VCaP (cell line): ENCODE measurements at regions not wholly inside any gene's neighbourhood (a gene's known extent, or its start where the extent isn't known, plus 50 kb on each side); places are given as distances from the start of the nearest gene placed in this dataset.

Experiments used
- H3K27ac ChIP-seq: fragments of 450-650 bp; 2 replicates; pipeline ENCODE4 v1.5.1; 2017
- TF ChIP-seq, protein P1 (sequence below): fragments of 450-650 bp; conservative IDR thresholded peaks from 2 replicates; pipeline ENCODE4 v1.5.1; 2017; ENCODE audit warnings: mild to moderate bottlenecking, moderate library complexity

DNA sequence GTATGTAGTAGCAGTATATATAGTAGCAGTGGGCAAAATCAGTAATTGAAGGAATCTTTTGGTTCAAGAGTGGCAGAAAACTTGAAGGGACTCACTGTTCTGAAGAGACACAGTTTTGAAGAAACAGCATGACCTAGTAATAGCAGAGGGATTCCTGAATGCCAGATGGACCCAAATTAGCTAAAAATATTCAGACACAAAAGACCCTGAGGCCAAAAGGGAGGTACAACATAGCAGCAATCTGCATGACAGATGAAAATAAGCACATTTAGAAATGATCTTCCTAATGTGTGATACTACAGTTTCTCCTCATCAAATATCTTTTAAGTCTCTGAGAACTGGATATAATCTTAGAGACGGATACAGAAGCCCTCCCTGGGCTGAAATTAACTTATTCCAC is 536.6 kb downstream of the PPARGC1A start:
- H3K27ac ChIP-seq = no peak overlapping the region
- TF ChIP-seq, protein P1, sequence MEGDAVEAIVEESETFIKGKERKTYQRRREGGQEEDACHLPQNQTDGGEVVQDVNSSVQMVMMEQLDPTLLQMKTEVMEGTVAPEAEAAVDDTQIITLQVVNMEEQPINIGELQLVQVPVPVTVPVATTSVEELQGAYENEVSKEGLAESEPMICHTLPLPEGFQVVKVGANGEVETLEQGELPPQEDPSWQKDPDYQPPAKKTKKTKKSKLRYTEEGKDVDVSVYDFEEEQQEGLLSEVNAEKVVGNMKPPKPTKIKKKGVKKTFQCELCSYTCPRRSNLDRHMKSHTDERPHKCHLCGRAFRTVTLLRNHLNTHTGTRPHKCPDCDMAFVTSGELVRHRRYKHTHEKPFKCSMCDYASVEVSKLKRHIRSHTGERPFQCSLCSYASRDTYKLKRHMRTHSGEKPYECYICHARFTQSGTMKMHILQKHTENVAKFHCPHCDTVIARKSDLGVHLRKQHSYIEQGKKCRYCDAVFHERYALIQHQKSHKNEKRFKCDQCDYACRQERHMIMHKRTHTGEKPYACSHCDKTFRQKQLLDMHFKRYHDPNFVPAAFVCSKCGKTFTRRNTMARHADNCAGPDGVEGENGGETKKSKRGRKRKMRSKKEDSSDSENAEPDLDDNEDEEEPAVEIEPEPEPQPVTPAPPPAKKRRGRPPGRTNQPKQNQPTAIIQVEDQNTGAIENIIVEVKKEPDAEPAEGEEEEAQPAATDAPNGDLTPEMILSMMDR = no peak

DNA sequence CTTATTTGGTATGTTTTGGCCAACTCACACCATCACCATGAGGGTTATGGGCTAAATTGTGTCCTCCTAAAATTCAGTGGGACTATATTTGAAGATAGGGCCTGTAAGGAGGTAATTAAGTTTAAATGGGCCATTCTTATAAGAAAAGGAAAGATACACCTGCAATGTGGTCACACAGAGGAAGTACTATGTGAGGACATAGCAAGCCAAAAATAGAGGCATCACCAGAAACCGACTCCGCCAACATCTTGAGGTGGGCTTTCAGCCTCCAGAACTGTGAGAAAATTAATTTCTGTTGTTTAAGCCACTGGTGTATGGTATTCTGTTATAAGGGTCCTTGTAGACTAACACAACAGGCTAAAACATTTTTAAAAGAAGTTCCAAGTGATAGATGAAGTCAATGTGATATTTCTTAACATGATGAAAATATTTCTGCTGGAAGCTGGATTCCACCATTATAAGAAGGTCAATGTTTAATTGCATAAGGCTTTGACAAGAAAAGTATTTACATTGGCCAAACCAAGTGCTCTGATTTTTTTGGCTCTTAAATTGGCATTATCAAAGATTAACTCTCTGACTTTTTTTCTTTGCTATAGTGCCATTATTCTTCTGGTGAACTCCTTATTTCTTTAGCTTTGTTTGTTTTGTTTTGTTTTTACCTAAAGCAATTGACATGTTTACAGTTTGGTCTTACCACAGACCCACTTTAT is 540.9 kb downstream of the PPARGC1A start:
- H3K27ac ChIP-seq = no peak overlapping the region
- TF ChIP-seq, protein P1 = no peak

DNA sequence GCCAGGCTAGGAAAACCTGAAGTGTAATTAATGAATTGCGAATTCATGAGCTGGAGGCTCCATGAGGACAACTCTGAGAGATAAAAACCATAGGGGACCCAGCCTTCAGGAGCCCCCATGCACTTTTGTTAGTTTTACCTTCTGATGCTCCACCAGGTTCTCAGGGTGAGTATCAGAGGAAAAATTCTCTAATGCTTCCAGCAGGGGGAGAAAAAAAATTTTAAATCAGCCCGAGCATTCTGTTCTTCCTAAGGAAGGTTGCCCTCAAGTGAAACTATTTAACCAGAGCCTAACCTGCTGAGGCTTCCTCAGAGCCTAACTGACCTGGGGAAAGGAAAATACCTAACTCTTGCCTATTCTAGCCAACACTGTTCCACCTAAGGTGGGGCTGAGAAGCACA is 552.6 kb downstream of the PPARGC1A start:
- H3K27ac ChIP-seq = no peak overlapping the region

DNA sequence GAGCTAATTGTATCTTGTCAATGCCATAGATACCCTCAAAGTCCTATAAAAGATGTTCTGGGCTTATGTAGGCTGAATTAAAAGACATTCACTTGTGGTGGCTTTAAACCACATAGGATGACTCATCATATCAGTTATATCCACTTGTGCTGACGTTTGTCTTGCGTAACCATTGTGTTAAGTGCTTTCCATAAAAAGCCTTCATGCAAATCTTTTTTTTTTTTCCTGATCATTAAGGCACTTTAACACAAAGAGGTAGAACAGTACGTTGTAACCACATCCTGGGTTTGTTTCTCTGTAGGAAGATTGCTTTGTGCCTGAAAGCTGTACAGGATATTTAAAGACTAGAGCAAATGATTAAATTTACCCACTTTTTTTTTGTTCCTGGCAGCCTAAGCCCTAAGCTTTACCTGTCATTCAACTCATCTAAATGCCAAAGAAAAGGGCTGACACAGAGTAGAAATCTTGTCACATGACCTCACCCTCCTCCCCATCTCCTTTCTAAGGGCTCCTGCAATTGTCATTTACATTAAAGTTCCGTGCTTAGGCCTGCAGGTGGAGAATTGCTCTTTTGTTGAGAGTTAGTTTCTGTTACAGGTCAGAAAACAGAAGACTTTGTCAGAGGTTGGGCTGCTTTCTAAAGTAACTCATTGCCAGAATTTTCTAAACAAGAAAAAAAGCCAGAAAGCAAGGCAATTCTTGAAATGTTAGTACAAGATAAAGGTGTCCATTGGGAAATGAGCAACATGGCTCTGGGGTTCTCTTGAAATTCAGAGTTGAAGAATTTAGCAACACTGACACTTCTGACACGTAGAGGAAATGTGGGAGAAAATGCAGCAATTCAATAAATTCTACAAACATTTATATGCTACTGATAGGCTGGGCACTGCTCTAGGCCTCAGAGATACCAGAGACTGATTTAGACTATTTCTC is 555.6 kb downstream of the PPARGC1A start:
- H3K27ac ChIP-seq = no peak overlapping the region
- TF ChIP-seq, protein P1 = no peak

More for the DNA sequence above, 552.6 kb downstream of the PPARGC1A start:
- TF ChIP-seq, protein P1 = peak; percentile 55

DNA sequence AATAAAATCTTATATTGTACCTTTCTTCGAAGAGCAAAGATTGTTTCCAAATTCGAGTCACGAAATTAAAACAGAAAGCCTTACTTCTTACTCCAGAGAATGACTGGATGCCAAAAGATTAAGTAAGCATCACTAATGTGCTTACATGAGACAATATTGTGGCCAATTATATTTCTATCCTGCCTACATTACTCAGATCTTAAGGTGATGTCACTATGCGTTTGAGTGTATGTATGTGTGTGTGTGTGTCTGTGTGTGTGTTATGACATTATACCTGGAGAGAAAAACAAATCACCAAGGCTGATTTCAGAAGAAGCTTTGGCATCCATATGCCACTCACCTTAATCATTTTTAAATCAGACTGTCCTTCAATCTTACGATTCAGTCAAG is 556.3 kb downstream of the PPARGC1A start:
- H3K27ac ChIP-seq = no peak overlapping the region
- TF ChIP-seq, protein P1 = no peak

DNA sequence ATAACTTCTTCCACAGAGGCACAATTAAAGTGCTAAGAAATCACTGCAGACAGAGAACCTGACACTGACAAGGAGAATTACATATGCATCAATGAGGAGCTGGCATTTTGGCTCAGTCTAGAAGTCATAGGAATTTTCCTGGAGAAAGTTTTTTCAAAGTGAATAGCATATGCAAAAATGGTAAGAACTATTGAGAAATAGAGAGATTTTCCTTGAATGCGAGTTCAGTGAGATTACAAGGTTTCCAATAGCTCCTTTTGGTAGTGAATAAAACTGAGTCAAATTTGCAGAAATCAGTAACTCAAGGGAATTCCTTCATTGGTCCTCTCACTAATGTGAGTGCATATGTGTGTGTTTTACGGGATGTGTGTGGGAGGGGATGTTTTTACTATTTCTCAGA is 557.5 kb downstream of the PPARGC1A start:
- TF ChIP-seq, protein P1 = no peak
- no peak overlapping the region for H3K27ac ChIP-seq

DNA sequence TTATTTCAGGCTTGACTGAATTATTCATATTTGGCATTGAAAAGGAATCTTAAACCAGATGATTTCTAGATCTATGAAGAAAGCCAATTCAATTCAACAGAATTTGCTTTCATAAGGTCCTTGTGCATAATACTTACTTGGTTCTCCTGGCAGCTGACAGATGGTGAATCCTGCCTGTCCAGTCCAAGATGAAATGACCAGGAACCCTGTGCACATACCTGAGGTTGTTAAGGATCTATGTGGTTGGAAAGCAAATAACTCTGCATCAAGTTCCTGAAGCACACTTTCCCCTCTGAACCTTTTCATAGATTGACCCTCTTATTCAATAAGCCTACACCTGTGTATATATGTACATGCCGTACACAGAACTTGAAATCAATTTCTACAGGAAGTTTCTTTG is 562.7 kb downstream of the PPARGC1A start:
- TF ChIP-seq, protein P1 = no peak
- H3K27ac ChIP-seq = no peak overlapping the region
